Endodermal cell (in vitro differentiated cells): ENCODE measurements at regions not wholly inside any gene's neighbourhood (a gene's known extent, or its start where the extent isn't known, plus 50 kb on each side); places are given as distances from the start of the nearest gene placed in this dataset.

Source experiments
- DNase-seq: peaks from one replicate; pipeline ENCODE4 v3.0.0-alpha.2; 2017
- H3K27ac ChIP-seq: 2 replicates; pipeline ENCODE4 v1.5.1; 2013; ENCODE audit warnings: mild to moderate bottlenecking, low read depth, low read length, moderate library complexity
- H3K27me3 ChIP-seq: 2 replicates; pipeline ENCODE4 v1.6.1; 2013; ENCODE audit warnings: mild to moderate bottlenecking, low read length, moderate library complexity; ENCODE audit not compliant: insufficient read depth, control insufficient read depth, poor library complexity, severe bottlenecking
- H3K36me3 ChIP-seq: 2 replicates; pipeline ENCODE4 v1.7.0; 2013; ENCODE audit warnings: mild to moderate bottlenecking, low read length, moderate library complexity; ENCODE audit not compliant: control insufficient read depth, insufficient read depth
- H3K4me1 ChIP-seq: one replicate; pipeline ENCODE4 v1.7.0; 2013; ENCODE audit warnings: low read length; ENCODE audit not compliant: control insufficient read depth, insufficient read depth
- H3K4me3 ChIP-seq: 2 replicates; pipeline ENCODE4 v1.5.1; 2013; ENCODE audit warnings: mild to moderate bottlenecking, low read length, moderate library complexity
- H3K9ac ChIP-seq: 2 replicates; pipeline ENCODE4 v1.6.1; 2013; ENCODE audit warnings: mild to moderate bottlenecking, low read length, moderate library complexity; ENCODE audit not compliant: poor library complexity, severe bottlenecking; ENCODE audit errors: extremely low read depth
- H3K9me3 ChIP-seq: 2 replicates; pipeline ENCODE4 v1.6.1; 2013; ENCODE audit warnings: mild to moderate bottlenecking, low read length, moderate library complexity; ENCODE audit not compliant: control insufficient read depth
- H3K27ac Mint-ChIP-seq: 2 replicates; pipeline ENCODE4 v1.8.0; 2020; ENCODE audit warnings: mixed read lengths
- H3K27me3 Mint-ChIP-seq: 2 replicates; pipeline ENCODE4 v1.8.0; 2021; ENCODE audit warnings: mild to moderate bottlenecking, mixed read lengths; ENCODE audit not compliant: insufficient read depth
- H3K36me3 Mint-ChIP-seq: 2 replicates; pipeline ENCODE4 v1.8.0; 2020; ENCODE audit warnings: low read depth, mixed read lengths
- H3K4me1 Mint-ChIP-seq: 2 replicates; pipeline ENCODE4 v1.8.0; 2020; ENCODE audit warnings: mixed read lengths
- H3K4me3 Mint-ChIP-seq: 2 replicates; pipeline ENCODE4 v1.8.0; 2020; ENCODE audit warnings: mild to moderate bottlenecking, moderate library complexity, mixed read lengths
- H3K9me3 Mint-ChIP-seq: 2 replicates; pipeline ENCODE4 v1.8.0; 2020; ENCODE audit warnings: mild to moderate bottlenecking, mixed read lengths
- CTCF ChIP-seq: fragments of 200-600 bp; sonication (generic); conservative IDR thresholded peaks from 2 replicates; pipeline ENCODE4 v1.5.0; 2021; ENCODE audit warnings: antibody characterized with exemption, mild to moderate bottlenecking
- WGBS, 2 experiments: methylation state at CpG; one replicate each; pipeline versions ENCODE4 v1.1.5 to v1.1.7; 2013; ENCODE audit warnings: missing lambda C conversion rate in 2 of 2, mixed read lengths in 1 of 2; ENCODE audit not compliant: insufficient coverage in 1 of 2, insufficient read length in 1 of 2; 5-methylcytosine and 5-hydroxymethylcytosine counted together

GRCh38 chr10:129058664-129059155, 408.3 kb upstream of the MGMT start:
- H3K27me3 ChIP-seq = no peaks in the 10 kb centered on the region
- WGBS, 2 experiments = 93 to 95% methylated on average over 8 to 9 of the region's 9 CpGs

GRCh38 chr10:129059977-129060376, 407.1 kb upstream of the MGMT start:
- Histone ChIP-seq H3K27ac (no peak overlapping the region), H3K4me1 (no peaks in the 10 kb centered on the region), H3K36me3 (no peaks in the 10 kb centered on the region), H3K27me3 (no peaks in the 10 kb centered on the region), H3K4me3 (no peak overlapping the region), H3K9me3 (no peaks in the 10 kb centered on the region), H3K9ac (no peak overlapping the region)
- Mint-ChIP-seq H3K9me3 (no peaks in the 10 kb centered on the region), H3K36me3 (no peaks in the 10 kb centered on the region), H3K4me1 (peaks cover 6% of the 10 kb centered on the region), H3K4me3 (no peak overlapping the region), H3K27me3 (peaks cover 3% of the 10 kb centered on the region), H3K27ac (no peak overlapping the region)
- DNase-seq = no peak
- 91 to 96% methylated on average over 8 to 9 of the region's 9 CpGs for WGBS, 2 experiments
- TF ChIP-seq CTCF = no peak

More at GRCh38 chr10:129058664-129059155, 408.3 kb upstream of the MGMT start:
- Histone ChIP-seq H3K9ac (no peak overlapping the region), H3K9me3 (no peaks in the 10 kb centered on the region), H3K4me3 (no peak overlapping the region), H3K36me3 (no peaks in the 10 kb centered on the region), H3K27ac (no peak overlapping the region), H3K4me1 (no peaks in the 10 kb centered on the region)
- TF ChIP-seq CTCF = no peak
- peaks cover 6% of the 10 kb centered on the region for H3K4me1 Mint-ChIP-seq
- H3K27me3 Mint-ChIP-seq = peaks cover 3% of the 10 kb centered on the region
- H3K4me3 Mint-ChIP-seq = no peak overlapping the region
- H3K9me3 Mint-ChIP-seq = no peaks in the 10 kb centered on the region
- DNase-seq = peak; percentile 18
- H3K36me3 Mint-ChIP-seq = no peaks in the 10 kb centered on the region
- no peak overlapping the region for H3K27ac Mint-ChIP-seq

GRCh38 chr10:129063212-129063611, 403.8 kb upstream of the MGMT start:
- H3K9me3 Mint-ChIP-seq = no peaks in the 10 kb centered on the region
- H3K27ac Mint-ChIP-seq = no peak overlapping the region
- no peaks in the 10 kb centered on the region for H3K36me3 ChIP-seq
- DNase-seq = no peak
- peaks cover 3% of the 10 kb centered on the region for H3K27me3 Mint-ChIP-seq
- no peak for TF ChIP-seq CTCF
- no peaks in the 10 kb centered on the region for H3K4me1 ChIP-seq
- H3K4me3 ChIP-seq = no peak overlapping the region
- H3K4me1 Mint-ChIP-seq = peaks cover 6% of the 10 kb centered on the region
- WGBS, 2 experiments = 80 to 90% methylated on average over 1 to 3 of the region's 4 CpGs
- H3K9ac ChIP-seq = no peak overlapping the region
- H3K4me3 Mint-ChIP-seq = no peak overlapping the region
- no peaks in the 10 kb centered on the region for H3K27me3 ChIP-seq
- no peaks in the 10 kb centered on the region for H3K9me3 ChIP-seq
- H3K36me3 Mint-ChIP-seq = no peaks in the 10 kb centered on the region
- H3K27ac ChIP-seq = no peak overlapping the region
